Upper lobe of left lung (tissue), 6 donors: ENCODE measurements at regions not wholly inside any gene's neighbourhood (a gene's known extent, or its start where the extent isn't known, plus 50 kb on each side); places are given as distances from the start of the nearest gene placed in this dataset.

Experiments
- ATAC-seq, 2 donors: fragments of 200-7000 bp; cut with Tn5 transposase; one replicate each; pipeline ENCODE4 v1.9.1; 2022; ENCODE audit warnings: mild to moderate bottlenecking in 2 of 2, moderate library complexity in 2 of 2; ENCODE audit not compliant: low FRiP score in 2 of 2
- DNase-seq, 2 donors: peaks; one replicate each; pipeline ENCODE4 v3.0.0-alpha.2; 2019 to 2020
- H3K27ac ChIP-seq, 4 donors: fragments of 200-600 bp; sonication (generic); one replicate each; pipeline ENCODE4 v1.5.1; 2016 to 2019
- H3K27me3 ChIP-seq, 4 donors: fragments of 200-600 bp; sonication (generic); one replicate each; pipeline ENCODE4 v1.5.1; 2017 to 2019
- H3K36me3 ChIP-seq, 4 donors: fragments of 200-600 bp; sonication (generic); one replicate each; pipeline ENCODE4 v1.5.1; 2016 to 2019
- H3K4me1 ChIP-seq, 4 donors: fragments of 200-600 bp; sonication (generic); one replicate each; pipeline ENCODE4 v1.5.1; 2018 to 2019
- H3K4me3 ChIP-seq, 4 donors: fragments of 200-600 bp; sonication (generic); one replicate each; pipeline ENCODE4 v1.5.1; 2017 to 2019; ENCODE audit warnings: mild to moderate bottlenecking in 2 of 4, moderate library complexity in 1 of 4
- H3K9me3 ChIP-seq, 4 donors: fragments of 200-600 bp; sonication (generic); one replicate each; pipeline ENCODE4 v1.5.1; 2018 to 2019
- CTCF ChIP-seq, 6 experiments: fragments of 450-650 bp in 4 of 6; fragments of 200-600 bp in 2 of 6; sonication (generic) in 2 of 6; IDR thresholded peaks; one replicate each; pipeline ENCODE4 v1.5.1; 2016 to 2019; ENCODE audit warnings: antibody characterized with exemption in 6 of 6
- EP300 ChIP-seq, 4 donors: sonication (generic); formaldehyde crosslinking; IDR thresholded peaks; one replicate each; pipeline ENCODE4 v1.5.1; 2017; ENCODE audit warnings: antibody characterized with exemption in 4 of 4, control low read depth in 2 of 4
- POLR2A ChIP-seq, 4 donors: fragments of 450-650 bp; IDR thresholded peaks; one replicate each; pipeline ENCODE4 v1.5.1; 2016 to 2017; ENCODE audit warnings: antibody characterized with exemption in 4 of 4, mild to moderate bottlenecking in 2 of 4
- POLR2AphosphoS5 ChIP-seq, 2 donors: sonication (generic); formaldehyde crosslinking; IDR thresholded peaks; one replicate each; pipeline ENCODE4 v1.5.1; 2017; ENCODE audit warnings: antibody characterized with exemption in 2 of 2
- WGBS, 2 donors: methylation state at CpG; one replicate each; pipeline ENCODE4 v1.1.5; 2017 to 2018; 5-methylcytosine and 5-hydroxymethylcytosine counted together
- donor health status: DM: no; HTN: no; CAD: no; lungs with moderate emphysema.
- donor health status: DM: no; HTN: yes; CAD: no; lungs with severe emphysema.

- 84 to 95% methylated on average over 1 of the region's 1 CpG for WGBS, 2 donors
- Histone ChIP-seq H3K27ac (no peak overlapping the region), H3K36me3 (no peaks in the 10 kb centered on the region), H3K27me3 (no peaks in the 10 kb centered on the region), H3K4me3 (no peak overlapping the region), H3K4me1 (no peaks in the 10 kb centered on the region), H3K9me3 (no peaks in the 10 kb centered on the region)
- no peak for TF ChIP-seq EP300 (IDR thresholded peaks at IDR 0.05)
- TF ChIP-seq POLR2AphosphoS5 (IDR thresholded peaks at IDR 0.05), result no peak
- no peak for TF ChIP-seq CTCF (IDR thresholded peaks at IDR 0.05)
- no peak for ATAC-seq
- no peak for DNase-seq
These were observed 1013.8 kb upstream of the C9orf72 start for GRCh38 chr9:28587052-28587451.

GRCh38 chr9:28598408-28598807 lies 1025.1 kb upstream of the C9orf72 start:
- Histone ChIP-seq H3K4me1 (no peaks in the 10 kb centered on the region), H3K9me3 (no peaks in the 10 kb centered on the region), H3K4me3 (no peak overlapping the region), H3K27ac (no peak overlapping the region), H3K27me3 (no peaks in the 10 kb centered on the region), H3K36me3 (no peaks in the 10 kb centered on the region)
- no peak for DNase-seq
- ATAC-seq, result no peak
- TF ChIP-seq POLR2A (IDR thresholded peaks at IDR 0.05), result no peak
- no peak for TF ChIP-seq POLR2AphosphoS5 (IDR thresholded peaks at IDR 0.05)
- no peak for TF ChIP-seq CTCF (IDR thresholded peaks at IDR 0.05)
- no peak for TF ChIP-seq EP300 (IDR thresholded peaks at IDR 0.05)
- WGBS, 2 donors, result 64 to 66% methylated on average over 3 of the region's 3 CpGs

- ATAC-seq (no peak), DNase-seq (no peak)
- Histone ChIP-seq H3K9me3 (no peaks in the 10 kb centered on the region), H3K4me1 (no peaks in the 10 kb centered on the region), H3K4me3 (no peak overlapping the region), H3K27ac (no peak overlapping the region), H3K27me3 (no peaks in the 10 kb centered on the region), H3K36me3 (no peaks in the 10 kb centered on the region)
- TF ChIP-seq POLR2A (IDR thresholded peaks at IDR 0.05), result no peak
- no peak for TF ChIP-seq POLR2AphosphoS5 (IDR thresholded peaks at IDR 0.05)
- TF ChIP-seq CTCF (IDR thresholded peaks at IDR 0.05), result no peak
- TF ChIP-seq EP300 (IDR thresholded peaks at IDR 0.05), result no peak
- 44 to 61% methylated on average over 1 of the region's 1 CpG for WGBS, 2 donors
These were observed 1026.9 kb upstream of the C9orf72 start for GRCh38 chr9:28600226-28600625.

GRCh38 chr9:28607843-28608242 lies 1034.6 kb upstream of the C9orf72 start:
- H3K9me3 ChIP-seq, result no peaks in the 10 kb centered on the region

More at GRCh38 chr9:28607843-28608242, 1034.6 kb upstream of the C9orf72 start:
- Histone ChIP-seq H3K27me3 (no peaks in the 10 kb centered on the region), H3K36me3 (no peaks in the 10 kb centered on the region), H3K4me3 (no peak overlapping the region), H3K27ac (no peak overlapping the region), H3K4me1 (no peaks in the 10 kb centered on the region)
- TF ChIP-seq POLR2A (IDR thresholded peaks at IDR 0.05), result no peak
- TF ChIP-seq EP300 (IDR thresholded peaks at IDR 0.05), result no peak
- TF ChIP-seq CTCF (IDR thresholded peaks at IDR 0.05), result no peak
- no peak for TF ChIP-seq POLR2AphosphoS5 (IDR thresholded peaks at IDR 0.05)
- no peak for ATAC-seq
- no peak for DNase-seq
